ENCODE measurements at regions not wholly inside any gene's neighbourhood (a gene's known extent, or its start where the extent isn't known, plus 50 kb on each side); places are given as distances from the start of the nearest gene placed in this dataset.
A peak's percentile ranks its signal among the peaks of the same experiment; 100 is the strongest.

GRCh38 chr13:43977911-43978310 is 98.2 kb downstream of the LACC1 start:
- Histone ChIP-seq H3K36me3 (ENCODE audit: control insufficient read depth in 2 of 2, insufficient read depth in 1 of 2, low read length in 2 of 2) (no peaks in the 10 kb centered on the region), H3K4me3 (ENCODE audit: low read depth, low read length) (no peak overlapping the region), H3K9me3 (ENCODE audit: control insufficient read depth, insufficient read depth, low read depth, low read length) (no peaks in the 10 kb centered on the region), H3K4me1 (ENCODE audit: control insufficient read depth, insufficient read depth, low read length) (no peaks in the 10 kb centered on the region), H3K27ac (ENCODE audit: extremely low read depth, low read depth, low read length) (no peak overlapping the region)
- ChIA-PET CTCF (interaction anchor here (0.5 to 1.3 kb wide), 2 partner anchors 13 to 25 kb away, joined by 3 read pairs; no protein-coding TSS in a partner anchor), POLR2A (no interaction called here)
- TF ChIP-seq ZNF366 (tag by site-specific recombination; conservative IDR thresholded peaks at IDR 0.05) (0 out of 2 replicates have a peak, but pooled peaks have one; percentile 31), FEZF1 (tag by site-specific recombination; IDR thresholded peaks at IDR 0.05) (no peak)

- Histone ChIP-seq H3K36me3 (ENCODE audit: control insufficient read depth in 2 of 2, insufficient read depth in 1 of 2, low read length in 2 of 2) (no peaks in the 10 kb centered on the region), H3K9me3 (ENCODE audit: control insufficient read depth, insufficient read depth, low read depth, low read length) (no peaks in the 10 kb centered on the region), H3K4me1 (ENCODE audit: control insufficient read depth, insufficient read depth, low read length) (no peaks in the 10 kb centered on the region), H3K27ac (ENCODE audit: extremely low read depth, low read depth, low read length) (no peak overlapping the region), H3K4me3 (ENCODE audit: low read depth, low read length) (no peak overlapping the region)
- ChIA-PET POLR2A (no interaction called here), CTCF (no interaction called here)
- TF ChIP-seq ZNF692 (tag by site-specific recombination; IDR thresholded peaks at IDR 0.05) (no peak), ZNF670 (tag by site-specific recombination; IDR thresholded peaks at IDR 0.05; ENCODE audit: low read depth) (no peak), ZNF623 (tag by site-specific recombination; IDR thresholded peaks at IDR 0.05) (no peak), ZNF37A (tag by site-specific recombination; IDR thresholded peaks at IDR 0.05) (no peak), SP7 (tag by site-specific recombination; IDR thresholded peaks at IDR 0.05) (no peak), ZNF521 (tag by site-specific recombination; IDR thresholded peaks at IDR 0.05) (no peak), ZNF416 (tag by site-specific recombination; IDR thresholded peaks at IDR 0.05) (no peak)
Observed at GRCh38 chr13:43978688-43979087, 99.0 kb downstream of the LACC1 start.

GRCh38 chr13:43979492-43979891 is 99.8 kb downstream of the LACC1 start:
- no peak overlapping the region for H3K27ac ChIP-seq (ENCODE audit: extremely low read depth, low read depth, low read length)
- no peaks in the 10 kb centered on the region for H3K4me1 ChIP-seq (ENCODE audit: control insufficient read depth, insufficient read depth, low read length)
- H3K36me3 ChIP-seq (ENCODE audit: control insufficient read depth in 2 of 2, insufficient read depth in 1 of 2, low read length in 2 of 2) = no peaks in the 10 kb centered on the region
- H3K4me3 ChIP-seq (ENCODE audit: low read depth, low read length) = no peak overlapping the region
- no peaks in the 10 kb centered on the region for H3K9me3 ChIP-seq (ENCODE audit: control insufficient read depth, insufficient read depth, low read depth, low read length)
- ChIA-PET POLR2A (no interaction called here), CTCF (interaction anchor here (0.8 kb wide), 1 partner anchor 163 kb away, joined by 3 read pairs; no protein-coding TSS in a partner anchor)
- TF ChIP-seq ZNF645 (tag by site-specific recombination; IDR thresholded peaks at IDR 0.05) (no peak), GLI4 (tag by site-specific recombination; IDR thresholded peaks at IDR 0.05) (no peak), PRDM1 (tag by site-specific recombination; IDR thresholded peaks at IDR 0.05) (no peak), ZNF239 (tag by site-specific recombination; IDR thresholded peaks at IDR 0.05) (no peak), ZNF274 (IDR thresholded peaks at IDR 0.05; ENCODE audit: low read length) (no peak), ZNF274 (tag by site-specific recombination; IDR thresholded peaks at IDR 0.05; ENCODE audit: borderline replicate concordance) (no peak), ZNF449 (tag by site-specific recombination; IDR thresholded peaks at IDR 0.05) (no peak), ZBTB10 (tag by site-specific recombination; IDR thresholded peaks at IDR 0.05) (no peak), AEBP2 (tag by site-specific recombination; IDR thresholded peaks at IDR 0.05; ENCODE audit: borderline replicate concordance) (no peak), ZNF26 (tag by site-specific recombination; IDR thresholded peaks at IDR 0.05) (no peak), ZNF777 (tag by site-specific recombination; IDR thresholded peaks at IDR 0.05; ENCODE audit: borderline replicate concordance) (no peak), TCF7L2 (IDR thresholded peaks at IDR 0.05; ENCODE audit: borderline replicate concordance, low read depth, low read length) (no peak), MEIS1 (CRISPR knock-in tag; IDR thresholded peaks at IDR 0.05; ENCODE audit: borderline replicate concordance) (no peak), ZIC2 (tag by site-specific recombination; IDR thresholded peaks at IDR 0.05) (no peak)
